Mucosa of rectum (tissue), 2 donors: ENCODE measurements at regions not wholly inside any gene's neighbourhood (a gene's known extent, or its start where the extent isn't known, plus 50 kb on each side); places are given as distances from the start of the nearest gene placed in this dataset.

Experiments
- H3K27ac ChIP-seq, 2 donors: one replicate each; pipeline ENCODE4 v1.7.0; 2013; ENCODE audit warnings: inconsistent platforms in 2 of 2, low read depth in 2 of 2, low read length in 2 of 2
- H3K27me3 ChIP-seq, 2 donors: one replicate each; pipeline ENCODE4 v1.7.0; 2013; ENCODE audit warnings: low read length in 2 of 2; ENCODE audit not compliant: control insufficient read depth in 2 of 2, insufficient read depth in 2 of 2
- H3K36me3 ChIP-seq, 2 donors: one replicate each; pipeline ENCODE4 v1.7.0; 2013; ENCODE audit warnings: low read length in 2 of 2; ENCODE audit not compliant: control insufficient read depth in 2 of 2, insufficient read depth in 2 of 2
- H3K4me1 ChIP-seq, 2 donors: one replicate each; pipeline ENCODE4 v1.7.0; 2013; ENCODE audit warnings: low read length in 2 of 2, mild to moderate bottlenecking in 1 of 2; ENCODE audit not compliant: control insufficient read depth in 2 of 2, insufficient read depth in 2 of 2
- H3K4me3 ChIP-seq, 2 donors: one replicate each; pipeline ENCODE4 v1.7.0; 2013; ENCODE audit warnings: low read length in 2 of 2
- H3K9ac ChIP-seq, 2 donors: one replicate each; pipeline ENCODE4 v1.7.0; 2013; ENCODE audit warnings: low read length in 2 of 2, low read depth in 1 of 2, mild to moderate bottlenecking in 1 of 2
- H3K9me3 ChIP-seq, 2 donors: one replicate each; pipeline ENCODE4 v1.7.0; 2013; ENCODE audit warnings: low read length in 2 of 2; ENCODE audit not compliant: control insufficient read depth in 2 of 2
- donor health status: healthy.
- donor health status: Normal muscosa, but diverticular disease.

- no peaks in the 10 kb centered on the region for H3K36me3 ChIP-seq
- H3K9me3 ChIP-seq = no peaks in the 10 kb centered on the region
- H3K4me3 ChIP-seq = no peak overlapping the region
- no peaks in the 10 kb centered on the region for H3K27me3 ChIP-seq
- H3K27ac ChIP-seq = no peak overlapping the region
- no peak overlapping the region for H3K9ac ChIP-seq
- no peaks in the 10 kb centered on the region for H3K4me1 ChIP-seq
Observed at GRCh38 chr6:90805619-90806155, 218.8 kb upstream of the MAP3K7 start.

GRCh38 chr6:90803956-90804355 is 217.1 kb upstream of the MAP3K7 start:
- no peaks in the 10 kb centered on the region for H3K27me3 ChIP-seq
- no peaks in the 10 kb centered on the region for H3K4me1 ChIP-seq
- H3K4me3 ChIP-seq = no peak overlapping the region
- H3K27ac ChIP-seq = no peak overlapping the region
- no peaks in the 10 kb centered on the region for H3K36me3 ChIP-seq
- H3K9ac ChIP-seq = no peak overlapping the region
- H3K9me3 ChIP-seq = no peaks in the 10 kb centered on the region

GRCh38 chr6:90795078-90795477 is 208.2 kb upstream of the MAP3K7 start:
- H3K4me3 ChIP-seq = no peak overlapping the region
- H3K27me3 ChIP-seq = no peaks in the 10 kb centered on the region
- H3K36me3 ChIP-seq = no peaks in the 10 kb centered on the region
- no peaks in the 10 kb centered on the region for H3K4me1 ChIP-seq
- no peak overlapping the region for H3K9ac ChIP-seq
- no peaks in the 10 kb centered on the region for H3K9me3 ChIP-seq
- no peak overlapping the region for H3K27ac ChIP-seq

GRCh38 chr6:90793771-90794170 is 206.9 kb upstream of the MAP3K7 start:
- Histone ChIP-seq H3K9ac (no peak overlapping the region), H3K4me3 (no peak overlapping the region), H3K9me3 (no peaks in the 10 kb centered on the region)

GRCh38 chr6:90790696-90791095 is 203.8 kb upstream of the MAP3K7 start:
- Histone ChIP-seq H3K36me3 (no peaks in the 10 kb centered on the region), H3K4me3 (no peak overlapping the region), H3K27ac (no peak overlapping the region), H3K9ac (no peak overlapping the region), H3K27me3 (no peaks in the 10 kb centered on the region), H3K4me1 (no peaks in the 10 kb centered on the region), H3K9me3 (no peaks in the 10 kb centered on the region)

More at GRCh38 chr6:90793771-90794170, 206.9 kb upstream of the MAP3K7 start:
- no peaks in the 10 kb centered on the region for H3K27me3 ChIP-seq
- H3K27ac ChIP-seq = no peak overlapping the region
- no peaks in the 10 kb centered on the region for H3K4me1 ChIP-seq
- no peaks in the 10 kb centered on the region for H3K36me3 ChIP-seq

GRCh38 chr6:90790058-90790457 is 203.2 kb upstream of the MAP3K7 start:
- no peak overlapping the region for H3K4me3 ChIP-seq
- no peak overlapping the region for H3K27ac ChIP-seq
- no peaks in the 10 kb centered on the region for H3K36me3 ChIP-seq
- H3K9ac ChIP-seq = no peak overlapping the region
- no peaks in the 10 kb centered on the region for H3K9me3 ChIP-seq
- no peaks in the 10 kb centered on the region for H3K4me1 ChIP-seq
- no peaks in the 10 kb centered on the region for H3K27me3 ChIP-seq

- H3K27me3 ChIP-seq = no peaks in the 10 kb centered on the region
Observed at GRCh38 chr6:90788781-90789180, 201.9 kb upstream of the MAP3K7 start.

GRCh38 chr6:90787446-90787845 is 200.6 kb upstream of the MAP3K7 start:
- H3K9ac ChIP-seq = no peak overlapping the region
- H3K27ac ChIP-seq = no peak overlapping the region
- H3K36me3 ChIP-seq = no peaks in the 10 kb centered on the region
- H3K27me3 ChIP-seq = no peaks in the 10 kb centered on the region
- H3K9me3 ChIP-seq = no peaks in the 10 kb centered on the region
- H3K4me1 ChIP-seq = no peaks in the 10 kb centered on the region
- H3K4me3 ChIP-seq = no peak overlapping the region

More at GRCh38 chr6:90788781-90789180, 201.9 kb upstream of the MAP3K7 start:
- H3K4me3 ChIP-seq = no peak overlapping the region
- no peaks in the 10 kb centered on the region for H3K9me3 ChIP-seq
- no peak overlapping the region for H3K9ac ChIP-seq
- no peak overlapping the region for H3K27ac ChIP-seq
- H3K36me3 ChIP-seq = no peaks in the 10 kb centered on the region
- H3K4me1 ChIP-seq = no peaks in the 10 kb centered on the region

GRCh38 chr6:90780778-90781177 is 193.9 kb upstream of the MAP3K7 start:
- no peaks in the 10 kb centered on the region for H3K27me3 ChIP-seq
- no peak overlapping the region for H3K9ac ChIP-seq
- no peak overlapping the region for H3K27ac ChIP-seq
- no peaks in the 10 kb centered on the region for H3K36me3 ChIP-seq
- no peak overlapping the region for H3K4me3 ChIP-seq
- no peaks in the 10 kb centered on the region for H3K9me3 ChIP-seq
- H3K4me1 ChIP-seq = no peaks in the 10 kb centered on the region

- Histone ChIP-seq H3K27ac (no peak overlapping the region), H3K9me3 (no peaks in the 10 kb centered on the region), H3K4me1 (no peaks in the 10 kb centered on the region), H3K36me3 (no peaks in the 10 kb centered on the region), H3K4me3 (no peak overlapping the region), H3K27me3 (no peaks in the 10 kb centered on the region), H3K9ac (no peak overlapping the region)
Observed at GRCh38 chr6:90780141-90780540, 193.3 kb upstream of the MAP3K7 start.
